ENCODE measurements at regions not wholly inside any gene's neighbourhood (a gene's known extent, or its start where the extent isn't known, plus 50 kb on each side); places are given as distances from the start of the nearest gene placed in this dataset.

- peak in 2 of 3 donors; percentile 48 to 72 for DNase-seq (ENCODE audit: low read depth in 3 of 3, low spot score in 2 of 3)
These were observed 54.4 kb downstream of the ZNF503 start for GRCh38 chr10:75347186-75347585.

GRCh38 chr10:75345738-75346137 lies 55.8 kb downstream of the ZNF503 start:
- no peak for DNase-seq (ENCODE audit: low read depth in 3 of 3, low spot score in 2 of 3)

GRCh38 chr10:75344170-75344569 lies 57.4 kb downstream of the ZNF503 start:
- no peak for DNase-seq (ENCODE audit: low read depth in 3 of 3, low spot score in 2 of 3)

GRCh38 chr10:75342397-75342796 lies 59.2 kb downstream of the ZNF503 start:
- no peak for DNase-seq (ENCODE audit: low read depth in 3 of 3, low spot score in 2 of 3)

GRCh38 chr10:75335983-75336382 lies 65.6 kb downstream of the ZNF503 start:
- DNase-seq (ENCODE audit: low read depth in 3 of 3, low spot score in 2 of 3): no peak

- DNase-seq (ENCODE audit: low read depth in 3 of 3, low spot score in 2 of 3): no peak
These were observed 66.4 kb downstream of the ZNF503 start for GRCh38 chr10:75335191-75335590.

- DNase-seq (ENCODE audit: low read depth in 3 of 3, low spot score in 2 of 3): no peak
These were observed 66.8 kb downstream of the ZNF503 start for GRCh38 chr10:75334720-75335119.

- DNase-seq (ENCODE audit: low read depth in 3 of 3, low spot score in 2 of 3): no peak
These were observed 69.5 kb downstream of the ZNF503 start for GRCh38 chr10:75332081-75332480.

- DNase-seq (ENCODE audit: low read depth in 3 of 3, low spot score in 2 of 3): no peak
These were observed 70.5 kb downstream of the ZNF503 start for GRCh38 chr10:75331081-75331480.

GRCh38 chr10:75329190-75329745 lies 72.3 kb downstream of the ZNF503 start:
- no peak for DNase-seq (ENCODE audit: low read depth in 3 of 3, low spot score in 2 of 3)

- no peak for DNase-seq (ENCODE audit: low read depth in 3 of 3, low spot score in 2 of 3)
These were observed 75.3 kb downstream of the ZNF503 start for GRCh38 chr10:75326306-75326705.

- no peak for DNase-seq (ENCODE audit: low read depth in 3 of 3, low spot score in 2 of 3)
These were observed 82.3 kb downstream of the ZNF503 start for GRCh38 chr10:75319274-75319673.

- DNase-seq (ENCODE audit: low read depth in 3 of 3, low spot score in 2 of 3): no peak
These were observed 78.8 kb upstream of the COMTD1 start for GRCh38 chr10:75314570-75314969.

- no peak for DNase-seq (ENCODE audit: low read depth in 3 of 3, low spot score in 2 of 3)
These were observed 76.7 kb upstream of the COMTD1 start for GRCh38 chr10:75312440-75312839.

- no peak for DNase-seq (ENCODE audit: low read depth in 3 of 3, low spot score in 2 of 3)
These were observed 69.9 kb upstream of the COMTD1 start for GRCh38 chr10:75305675-75306074.

GRCh38 chr10:75304741-75305390 lies 69.1 kb upstream of the COMTD1 start:
- DNase-seq (ENCODE audit: low read depth in 3 of 3, low spot score in 2 of 3): no peak

GRCh38 chr10:75304313-75304712 lies 68.6 kb upstream of the COMTD1 start:
- DNase-seq (ENCODE audit: low read depth in 3 of 3, low spot score in 2 of 3): no peak

- DNase-seq (ENCODE audit: low read depth in 3 of 3, low spot score in 2 of 3): no peak
These were observed 67.5 kb upstream of the COMTD1 start for GRCh38 chr10:75303045-75303777.

- DNase-seq (ENCODE audit: low read depth in 3 of 3, low spot score in 2 of 3): no peak
These were observed 66.3 kb upstream of the COMTD1 start for GRCh38 chr10:75302029-75302428.

GRCh38 chr10:75297021-75297599 lies 61.4 kb upstream of the COMTD1 start:
- no peak for DNase-seq (ENCODE audit: low read depth in 3 of 3, low spot score in 2 of 3)

- DNase-seq (ENCODE audit: low read depth in 3 of 3, low spot score in 2 of 3): no peak
These were observed 60.2 kb upstream of the COMTD1 start for GRCh38 chr10:75295868-75296441.

Data from right renal cortex interstitium (tissue), 3 donors.